Panc1 (cell line): ENCODE measurements at regions not wholly inside any gene's neighbourhood (a gene's known extent, or its start where the extent isn't known, plus 50 kb on each side); places are given as distances from the start of the nearest gene placed in this dataset.

Source experiments
- ATAC-seq: fragments of 200-7000 bp; cut with Tn5 transposase; 2 replicates; pipeline ENCODE4 v1.9.1; 2020; ENCODE audit warnings: mild to moderate bottlenecking, moderate library complexity
- BruUV-seq: library from RNA; stranded (reverse); fragments of 400-500 nt; replicated peaks from 2 replicates; lab custom pipeline; 2021; lab: Mats Ljungman, UMichigan
- CTCF ChIA-PET: fragments of 300-600 bp; sonication (Branson Sonifier 250); formaldehyde crosslinking; loops from one replicate; lab custom pipeline; 2022; ENCODE audit warnings: antibody characterized with exemption; lab: Charles Lee
- POLR2A ChIA-PET: fragments of 300-600 bp; sonication (Branson Sonifier 250); formaldehyde crosslinking; loops from one replicate; lab custom pipeline; 2022; ENCODE audit warnings: antibody characterized with exemption; lab: Charles Lee
- DNase-seq: peaks from one replicate; pipeline ENCODE4 v3.0.0-alpha.2; 2010; ENCODE audit warnings: low read depth, low spot score
- H3K27ac ChIP-seq: 2 replicates; pipeline ENCODE4 v1.5.1; 2011; ENCODE audit warnings: mild to moderate bottlenecking, low read length, inconsistent platforms
- H3K27me3 ChIP-seq: fragments of 200-500 bp; sonication (Bioruptor generic); 2 replicates; pipeline ENCODE4 v1.6.0; 2014; ENCODE audit warnings: low read length, inconsistent platforms; ENCODE audit not compliant: control insufficient read depth, insufficient read depth
- H3K36me3 ChIP-seq: fragments of 200-500 bp; sonication (Bioruptor generic); 2 replicates; pipeline ENCODE4 v1.5.1; 2014; ENCODE audit warnings: inconsistent platforms, mild to moderate bottlenecking, low read length, moderate library complexity; ENCODE audit not compliant: control insufficient read depth, insufficient read depth
- H3K4me1 ChIP-seq: 2 replicates; pipeline ENCODE4 v1.5.1; 2011; ENCODE audit warnings: inconsistent platforms, mild to moderate bottlenecking, low read length, moderate library complexity; ENCODE audit not compliant: control insufficient read depth, insufficient read depth
- H3K4me3 ChIP-seq, 2 experiments: 2 replicates each; pipeline ENCODE4 v1.5.1; 2011 to 2012; ENCODE audit warnings: low read depth in 2 of 2, low read length in 2 of 2, mild to moderate bottlenecking in 2 of 2, inconsistent platforms in 1 of 2, moderate library complexity in 1 of 2
- H3K9me3 ChIP-seq: fragments of 200-500 bp; sonication (Bioruptor generic); 2 replicates; pipeline ENCODE4 v1.5.1; 2014; ENCODE audit warnings: low read depth, mild to moderate bottlenecking, inconsistent platforms, low read length, moderate library complexity; ENCODE audit not compliant: control insufficient read depth, insufficient read depth
- POLR2AphosphoS5 ChIP-seq: IDR thresholded peaks from 2 replicates; pipeline ENCODE4 v1.6.1; 2012; ENCODE audit warnings: mild to moderate bottlenecking, low read depth, low read length, moderate library complexity
- REST ChIP-seq, 2 experiments: IDR thresholded peaks; 2 replicates each; pipeline ENCODE4 v1.6.1; 2011 to 2012; ENCODE audit warnings: low read depth in 2 of 2, control low read depth in 1 of 2, low read length in 1 of 2, mild to moderate bottlenecking in 1 of 2, moderate library complexity in 1 of 2; ENCODE audit not compliant: insufficient read depth in 1 of 2
- SIN3A ChIP-seq: IDR thresholded peaks from 2 replicates; pipeline ENCODE4 v1.6.1; 2012; ENCODE audit warnings: low read depth, mild to moderate bottlenecking, low read length, moderate library complexity, borderline replicate concordance; ENCODE audit not compliant: insufficient read depth
- TCF7L2 ChIP-seq: IDR thresholded peaks from 2 replicates; pipeline ENCODE4 v1.6.1; 2011; ENCODE audit warnings: mild to moderate bottlenecking, low read depth, low read length, inconsistent platforms
- in situ Hi-C: cut with HindIII; loops from 2 replicates; pipeline ENCODE4 v1.10.0; 2016; ENCODE audit warnings: low sequenced_read_pairs, low pct_unique_long_range_greater_than_20kb
- intact Hi-C: fragments of 100-400 bp; cut with micrococcal nuclease; formaldehyde crosslinking; loops from one replicate; pipeline ENCODE4 v1.10.0; 2022; ENCODE audit not compliant: unreplicated experiment
- TF ChIP-seq, protein P1 (sequence below): fragments of 450-650 bp; IDR thresholded peaks from 2 replicates; pipeline ENCODE4 v1.5.1; 2017; ENCODE audit warnings: mild to moderate bottlenecking

DNA sequence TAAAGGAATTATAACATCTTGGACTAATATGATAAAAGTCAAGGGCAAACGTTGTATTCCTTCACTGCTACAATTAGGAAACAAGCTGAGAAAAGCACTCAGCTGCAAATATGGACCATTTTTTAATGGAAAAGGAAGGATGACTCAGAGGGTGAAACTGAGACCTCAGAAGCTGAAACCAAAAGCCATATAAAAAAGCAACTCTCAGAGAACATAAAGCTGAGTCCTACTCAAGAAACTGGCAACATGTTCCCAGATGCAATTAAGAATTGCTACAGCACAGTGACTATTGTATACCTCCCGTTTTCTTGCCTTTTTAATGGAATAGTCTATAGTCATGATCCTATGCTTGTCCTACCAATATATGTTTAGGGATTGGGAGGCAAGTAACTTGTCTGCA lies 1106.4 kb upstream of the INTU start:
- Histone ChIP-seq H3K9me3 (no peaks in the 10 kb centered on the region), H3K36me3 (no peaks in the 10 kb centered on the region), H3K4me3 (no peak overlapping the region), H3K27ac (no peak overlapping the region), H3K27me3 (no peaks in the 10 kb centered on the region), H3K4me1 (no peaks in the 10 kb centered on the region)
- no peak for DNase-seq
- ChIA-PET POLR2A (no interaction called here), CTCF (interaction anchor here (0.6 kb wide), 1 partner anchor 90 kb away, joined by 5 read pairs; no protein-coding TSS in a partner anchor)
- ATAC-seq = no peak
- no TSS peak for BruUV-seq
- in situ Hi-C loops (no loop called here), intact Hi-C loops (no loop called here)
- TF ChIP-seq SIN3A = no peak
- no peak for TF ChIP-seq POLR2AphosphoS5
- TF ChIP-seq, protein P1, sequence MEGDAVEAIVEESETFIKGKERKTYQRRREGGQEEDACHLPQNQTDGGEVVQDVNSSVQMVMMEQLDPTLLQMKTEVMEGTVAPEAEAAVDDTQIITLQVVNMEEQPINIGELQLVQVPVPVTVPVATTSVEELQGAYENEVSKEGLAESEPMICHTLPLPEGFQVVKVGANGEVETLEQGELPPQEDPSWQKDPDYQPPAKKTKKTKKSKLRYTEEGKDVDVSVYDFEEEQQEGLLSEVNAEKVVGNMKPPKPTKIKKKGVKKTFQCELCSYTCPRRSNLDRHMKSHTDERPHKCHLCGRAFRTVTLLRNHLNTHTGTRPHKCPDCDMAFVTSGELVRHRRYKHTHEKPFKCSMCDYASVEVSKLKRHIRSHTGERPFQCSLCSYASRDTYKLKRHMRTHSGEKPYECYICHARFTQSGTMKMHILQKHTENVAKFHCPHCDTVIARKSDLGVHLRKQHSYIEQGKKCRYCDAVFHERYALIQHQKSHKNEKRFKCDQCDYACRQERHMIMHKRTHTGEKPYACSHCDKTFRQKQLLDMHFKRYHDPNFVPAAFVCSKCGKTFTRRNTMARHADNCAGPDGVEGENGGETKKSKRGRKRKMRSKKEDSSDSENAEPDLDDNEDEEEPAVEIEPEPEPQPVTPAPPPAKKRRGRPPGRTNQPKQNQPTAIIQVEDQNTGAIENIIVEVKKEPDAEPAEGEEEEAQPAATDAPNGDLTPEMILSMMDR = no peak
- TF ChIP-seq REST (IDR thresholded peaks at IDR 0.05; ENCODE audit: insufficient read depth in 1 of 2, low read depth in 2 of 2, low read length in 1 of 2) = no peak
- TF ChIP-seq TCF7L2 = no peak

DNA sequence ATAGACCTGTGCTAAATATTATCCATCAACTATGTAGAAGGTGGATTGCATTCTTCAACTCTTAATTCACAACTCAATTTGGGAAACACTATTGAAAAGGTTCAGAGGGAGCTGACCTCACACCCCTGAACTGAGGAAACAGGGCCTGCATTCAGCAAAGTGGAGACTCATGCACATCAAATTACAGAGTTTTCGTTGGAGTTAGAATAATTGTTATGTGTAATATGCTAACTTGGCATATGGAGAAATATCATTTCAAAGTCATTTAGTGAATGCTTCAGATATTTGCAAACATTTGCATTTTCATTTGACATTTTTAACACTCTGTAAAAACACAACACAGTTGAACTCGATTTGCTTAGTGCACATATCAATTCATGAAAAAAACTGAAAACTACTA lies 1102.8 kb upstream of the INTU start:
- ATAC-seq = no peak
- Histone ChIP-seq H3K36me3 (no peaks in the 10 kb centered on the region), H3K27me3 (no peaks in the 10 kb centered on the region), H3K4me1 (no peaks in the 10 kb centered on the region), H3K27ac (no peak overlapping the region), H3K4me3 (no peak overlapping the region), H3K9me3 (no peaks in the 10 kb centered on the region)
- intact Hi-C loops (no loop called here), in situ Hi-C loops (no loop called here)
- no peak for TF ChIP-seq TCF7L2
- TF ChIP-seq POLR2AphosphoS5 = no peak
- TF ChIP-seq, protein P1 = no peak
- TF ChIP-seq REST (IDR thresholded peaks at IDR 0.05; ENCODE audit: insufficient read depth in 1 of 2, low read depth in 2 of 2, low read length in 1 of 2) = no peak
- no peak for TF ChIP-seq SIN3A
- no TSS peak for BruUV-seq
- no peak for DNase-seq
- ChIA-PET CTCF (no interaction called here), POLR2A (no interaction called here)
